ENCODE measurements at regions not wholly inside any gene's neighbourhood (a gene's known extent, or its start where the extent isn't known, plus 50 kb on each side); places are given as distances from the start of the nearest gene placed in this dataset.

GRCh38 chr6:167567142-167568033 lies 242.5 kb downstream of the TTLL2 start:
- no peak for DNase-seq (ENCODE audit: low spot score)
- TF ChIP-seq, protein P1, sequence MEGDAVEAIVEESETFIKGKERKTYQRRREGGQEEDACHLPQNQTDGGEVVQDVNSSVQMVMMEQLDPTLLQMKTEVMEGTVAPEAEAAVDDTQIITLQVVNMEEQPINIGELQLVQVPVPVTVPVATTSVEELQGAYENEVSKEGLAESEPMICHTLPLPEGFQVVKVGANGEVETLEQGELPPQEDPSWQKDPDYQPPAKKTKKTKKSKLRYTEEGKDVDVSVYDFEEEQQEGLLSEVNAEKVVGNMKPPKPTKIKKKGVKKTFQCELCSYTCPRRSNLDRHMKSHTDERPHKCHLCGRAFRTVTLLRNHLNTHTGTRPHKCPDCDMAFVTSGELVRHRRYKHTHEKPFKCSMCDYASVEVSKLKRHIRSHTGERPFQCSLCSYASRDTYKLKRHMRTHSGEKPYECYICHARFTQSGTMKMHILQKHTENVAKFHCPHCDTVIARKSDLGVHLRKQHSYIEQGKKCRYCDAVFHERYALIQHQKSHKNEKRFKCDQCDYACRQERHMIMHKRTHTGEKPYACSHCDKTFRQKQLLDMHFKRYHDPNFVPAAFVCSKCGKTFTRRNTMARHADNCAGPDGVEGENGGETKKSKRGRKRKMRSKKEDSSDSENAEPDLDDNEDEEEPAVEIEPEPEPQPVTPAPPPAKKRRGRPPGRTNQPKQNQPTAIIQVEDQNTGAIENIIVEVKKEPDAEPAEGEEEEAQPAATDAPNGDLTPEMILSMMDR (IDR thresholded peaks at IDR 0.05; ENCODE audit: extremely low read depth, missing control alignments), result no peak

GRCh38 chr6:167568407-167569024 lies 243.6 kb downstream of the TTLL2 start:
- no peak for DNase-seq (ENCODE audit: low spot score)
- TF ChIP-seq, protein P1 (IDR thresholded peaks at IDR 0.05; ENCODE audit: extremely low read depth, missing control alignments), result no peak

- no peak for DNase-seq (ENCODE audit: low spot score)
- TF ChIP-seq, protein P1 (IDR thresholded peaks at IDR 0.05; ENCODE audit: extremely low read depth, missing control alignments), result no peak
Measured at GRCh38 chr6:167569041-167569805, 244.3 kb downstream of the TTLL2 start.

DNA sequence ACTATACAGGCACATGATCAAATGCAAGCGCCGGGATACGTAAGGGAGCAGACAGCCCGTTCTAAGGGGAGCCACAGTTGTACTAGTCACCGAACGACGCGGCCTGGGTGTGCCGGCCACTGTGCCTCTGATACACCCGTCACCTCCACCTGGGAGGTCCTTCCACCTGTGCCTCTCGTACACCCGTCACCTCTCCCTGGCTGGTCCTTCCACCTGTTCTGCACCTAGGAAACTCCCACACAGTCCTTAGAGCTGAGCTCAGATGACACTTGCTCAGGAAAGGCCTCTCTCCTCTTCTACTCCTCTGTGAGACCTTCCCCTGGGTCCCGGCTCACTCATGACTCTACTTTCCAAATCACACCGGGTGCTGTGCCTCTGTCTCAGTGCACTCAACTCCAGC lies 245.0 kb downstream of the TTLL2 start:
- no peak for DNase-seq (ENCODE audit: low spot score)
- TF ChIP-seq, protein P1 (IDR thresholded peaks at IDR 0.05; ENCODE audit: extremely low read depth, missing control alignments), result no peak

- no peak for DNase-seq (ENCODE audit: low spot score)
- TF ChIP-seq, protein P1 (IDR thresholded peaks at IDR 0.05; ENCODE audit: extremely low read depth, missing control alignments), result no peak
Measured at GRCh38 chr6:167570460-167571400, 245.8 kb downstream of the TTLL2 start.

GRCh38 chr6:167571550-167571949 lies 246.7 kb downstream of the TTLL2 start:
- TF ChIP-seq, protein P1 (IDR thresholded peaks at IDR 0.05; ENCODE audit: extremely low read depth, missing control alignments), result no peak
- no peak for DNase-seq (ENCODE audit: low spot score)
